Astrocyte of the cerebellum (primary cell): ENCODE measurements at regions not wholly inside any gene's neighbourhood (a gene's known extent, or its start where the extent isn't known, plus 50 kb on each side); places are given as distances from the start of the nearest gene placed in this dataset.

Experiments used
- DNase-seq: peaks from one replicate; pipeline ENCODE4 v3.0.0-alpha.2; 2011; ENCODE audit warnings: low read depth
- H3K4me3 ChIP-seq: 2 replicates; pipeline ENCODE4 v1.5.1; 2011; ENCODE audit warnings: mild to moderate bottlenecking, low read depth, low read length, moderate library complexity
- CTCF ChIP-seq: IDR thresholded peaks from 2 replicates; pipeline ENCODE4 v1.5.1; 2012; ENCODE audit warnings: low read length, low read depth, moderate library complexity, mild to moderate bottlenecking; ENCODE audit errors: missing control alignments
- in situ Hi-C: cut with HindIII; loops from 2 replicates; pipeline ENCODE4 v1.10.0; 2017; ENCODE audit warnings: low sequenced_read_pairs

- in situ Hi-C loops, result no loop called here
- TF ChIP-seq CTCF, result no peak
- no peak overlapping the region for H3K4me3 ChIP-seq
- no peak for DNase-seq
Measured at GRCh38 chr2:121828281-121828731, 72.9 kb downstream of the TSN start.

DNA sequence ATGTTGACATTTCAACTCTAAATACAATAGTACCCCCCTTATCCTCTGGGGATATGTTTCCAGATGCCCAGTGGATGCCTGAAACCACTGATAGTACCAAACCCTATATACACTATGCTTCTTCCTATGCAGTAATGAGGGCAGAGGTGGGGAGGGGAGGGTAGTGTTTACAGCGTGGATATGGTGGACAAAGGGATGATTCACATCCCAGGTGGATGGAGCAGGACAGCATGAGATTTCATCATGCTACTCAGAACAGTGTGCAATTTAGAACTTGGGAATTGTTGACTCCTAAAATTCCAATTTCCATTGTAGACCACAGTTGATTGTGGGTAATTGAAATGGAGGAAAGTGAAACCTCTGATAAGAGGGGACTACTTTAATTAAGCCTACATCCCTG lies 75.4 kb downstream of the TSN start:
- H3K4me3 ChIP-seq, result no peak overlapping the region
- in situ Hi-C loops, result no loop called here
- no peak for TF ChIP-seq CTCF
- no peak for DNase-seq

DNA sequence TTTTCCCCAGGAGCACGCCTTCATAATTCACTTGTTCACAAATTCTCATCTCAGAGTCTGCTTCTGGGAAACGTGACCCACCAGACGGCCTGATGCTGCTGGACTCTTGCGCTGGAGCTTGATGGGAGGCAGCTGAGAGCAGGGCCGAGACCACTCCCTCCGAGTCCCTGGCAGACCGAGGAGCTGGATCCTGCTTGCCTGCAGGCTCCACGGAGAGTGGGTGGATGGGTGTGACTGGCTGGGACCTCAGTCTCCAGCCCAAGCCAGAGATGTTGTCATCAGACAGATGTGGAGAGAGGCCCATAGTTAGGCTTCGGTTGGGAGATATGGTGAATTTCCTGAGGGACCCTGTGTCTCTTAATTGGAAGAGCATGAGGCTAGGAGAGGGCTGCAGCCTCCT lies 76.4 kb downstream of the TSN start:
- no peak for DNase-seq
- in situ Hi-C loops, result no loop called here
- no peak for TF ChIP-seq CTCF
- H3K4me3 ChIP-seq, result no peak overlapping the region

GRCh38 chr2:121832412-121833357 lies 77.2 kb downstream of the TSN start:
- no peak overlapping the region for H3K4me3 ChIP-seq
- DNase-seq, result no peak
- TF ChIP-seq CTCF, result no peak
- in situ Hi-C loops, result no loop called here

GRCh38 chr2:121833358-121833723 lies 77.9 kb downstream of the TSN start:
- in situ Hi-C loops, result no loop called here
- no peak for TF ChIP-seq CTCF
- DNase-seq, result no peak
- no peak overlapping the region for H3K4me3 ChIP-seq

GRCh38 chr2:121836611-121837010 lies 81.2 kb downstream of the TSN start:
- H3K4me3 ChIP-seq, result no peak overlapping the region
- in situ Hi-C loops, result no loop called here
- TF ChIP-seq CTCF, result no peak
- no peak for DNase-seq
